GM23248 (cell line): ENCODE measurements at regions not wholly inside any gene's neighbourhood (a gene's known extent, or its start where the extent isn't known, plus 50 kb on each side); places are given as distances from the start of the nearest gene placed in this dataset.

Experiments used
- EZH2 ChIP-seq: fragments of 200-600 bp; sonication (generic); IDR thresholded peaks from 2 replicates; pipeline ENCODE4 v1.6.1; 2018; ENCODE audit warnings: antibody characterized with exemption, mild to moderate bottlenecking; ENCODE audit not compliant: insufficient read depth, poor library complexity, severe bottlenecking
- EZH2phosphoT487 ChIP-seq: fragments of 200-600 bp; sonication (generic); IDR thresholded peaks from 2 replicates; pipeline ENCODE4 v1.6.1; 2018; ENCODE audit warnings: antibody characterized with exemption, moderate library complexity, mild to moderate bottlenecking, low read depth; ENCODE audit not compliant: insufficient read depth

GRCh38 chr16:73768786-73769203 lies 527.8 kb upstream of the PSMD7 start:
- TF ChIP-seq EZH2 (no peak), EZH2phosphoT487 (no peak)
